ENCODE measurements at regions not wholly inside any gene's neighbourhood (a gene's known extent, or its start where the extent isn't known, plus 50 kb on each side); places are given as distances from the start of the nearest gene placed in this dataset.
A peak's percentile ranks its signal among the peaks of the same experiment; 100 is the strongest.

GRCh38 chr14:88985654-88986053 lies 161.2 kb downstream of the TTC8 start:
- DNase-seq (ENCODE audit: low read depth) = no peak

- DNase-seq (ENCODE audit: low read depth) = peak; percentile 87
Measured at GRCh38 chr14:88986146-88986841, 161.8 kb downstream of the TTC8 start.

GRCh38 chr14:88986908-88987307 lies 162.5 kb downstream of the TTC8 start:
- DNase-seq (ENCODE audit: low read depth) = peak; percentile 20

- DNase-seq (ENCODE audit: low read depth) = no peak
Measured at GRCh38 chr14:88987516-88987915, 163.1 kb downstream of the TTC8 start.

GRCh38 chr14:88989911-88990310 lies 165.5 kb downstream of the TTC8 start:
- no peak for DNase-seq (ENCODE audit: low read depth)

- no peak for DNase-seq (ENCODE audit: low read depth)
Measured at GRCh38 chr14:88990856-88991255, 166.4 kb downstream of the TTC8 start.

GRCh38 chr14:88992011-88992410 lies 167.6 kb downstream of the TTC8 start:
- DNase-seq (ENCODE audit: low read depth) = no peak

GRCh38 chr14:88993946-88994345 lies 169.5 kb downstream of the TTC8 start:
- peak; percentile 78 for DNase-seq (ENCODE audit: low read depth)

GRCh38 chr14:88995437-88996198 lies 171.2 kb downstream of the TTC8 start:
- peak; percentile 82 for DNase-seq (ENCODE audit: low read depth)

- DNase-seq (ENCODE audit: low read depth) = no peak
Measured at GRCh38 chr14:88998027-88998426, 173.6 kb downstream of the TTC8 start.

- no peak for DNase-seq (ENCODE audit: low read depth)
Measured at GRCh38 chr14:88999137-88999536, 174.7 kb downstream of the TTC8 start.

- peak; percentile 98 for DNase-seq (ENCODE audit: low read depth)
Measured at GRCh38 chr14:89000007-89000942, 175.8 kb downstream of the TTC8 start.

- DNase-seq (ENCODE audit: low read depth) = peak; percentile 84
Measured at GRCh38 chr14:89004166-89004565, 179.7 kb downstream of the TTC8 start.

- DNase-seq (ENCODE audit: low read depth) = no peak
Measured at GRCh38 chr14:89007906-89008305, 183.5 kb downstream of the TTC8 start.

- DNase-seq (ENCODE audit: low read depth) = no peak
Measured at GRCh38 chr14:89011355-89012281, 187.2 kb downstream of the TTC8 start.

GRCh38 chr14:89012282-89013097 lies 188.0 kb downstream of the TTC8 start:
- no peak for DNase-seq (ENCODE audit: low read depth)

GRCh38 chr14:89013098-89013504 lies 188.7 kb downstream of the TTC8 start:
- DNase-seq (ENCODE audit: low read depth) = peak; percentile 54

GRCh38 chr14:89013698-89014568 lies 189.5 kb downstream of the TTC8 start:
- DNase-seq (ENCODE audit: low read depth) = no peak

- no peak for DNase-seq (ENCODE audit: low read depth)
Measured at GRCh38 chr14:89014569-89014850, 190.1 kb downstream of the TTC8 start.

GRCh38 chr14:89015016-89015415 lies 190.6 kb downstream of the TTC8 start:
- DNase-seq (ENCODE audit: low read depth) = no peak

Measured in iris pigment epithelial cell (primary cell).